Calu3 (cell line): ENCODE measurements at regions not wholly inside any gene's neighbourhood (a gene's known extent, or its start where the extent isn't known, plus 50 kb on each side); places are given as distances from the start of the nearest gene placed in this dataset.

Source experiments
- BruUV-seq: library from RNA; stranded (reverse); fragments of 400-500 nt; replicated peaks from 2 replicates; lab custom pipeline; 2021; lab: Mats Ljungman, UMichigan
- CTCF ChIA-PET: fragments of 300-600 bp; sonication (Branson Sonifier 250); formaldehyde crosslinking; loops from one replicate; lab custom pipeline; 2022; ENCODE audit warnings: antibody characterized with exemption; lab: Charles Lee
- DNase-seq: peaks from one replicate; pipeline ENCODE4 v3.0.0; 2022
- H3K27ac Mint-ChIP-seq: one replicate; pipeline ENCODE4 v1.8.0; 2022; ENCODE audit warnings: mixed read lengths; ENCODE audit not compliant: unreplicated experiment
- H3K27me3 Mint-ChIP-seq: one replicate; pipeline ENCODE4 v1.8.0; 2022; ENCODE audit warnings: mixed read lengths; ENCODE audit not compliant: unreplicated experiment
- H3K36me3 Mint-ChIP-seq: one replicate; pipeline ENCODE4 v1.8.0; 2022; ENCODE audit warnings: mild to moderate bottlenecking, moderate library complexity, mixed read lengths; ENCODE audit not compliant: insufficient read depth, unreplicated experiment
- H3K4me1 Mint-ChIP-seq: one replicate; pipeline ENCODE4 v1.8.0; 2022; ENCODE audit warnings: mild to moderate bottlenecking, low read depth, mixed read lengths; ENCODE audit not compliant: unreplicated experiment
- H3K4me3 Mint-ChIP-seq: one replicate; pipeline ENCODE4 v1.8.0; 2022; ENCODE audit warnings: mild to moderate bottlenecking, low read depth, moderate library complexity, mixed read lengths; ENCODE audit not compliant: unreplicated experiment
- H3K9me3 Mint-ChIP-seq: one replicate; pipeline ENCODE4 v1.8.0; 2022; ENCODE audit warnings: low read depth, mixed read lengths; ENCODE audit not compliant: unreplicated experiment
- CTCF ChIP-seq: fragments of 200-600 bp; IDR thresholded peaks from one replicate; pipeline ENCODE4 v1.8.0; 2022; ENCODE audit warnings: antibody characterized with exemption; ENCODE audit not compliant: unreplicated experiment
- intact Hi-C: fragments of 100-400 bp; cut with micrococcal nuclease; formaldehyde crosslinking; loops from one replicate; pipeline ENCODE4 v1.10.0; 2022; ENCODE audit not compliant: unreplicated experiment

- BruUV-seq, result no TSS peak
- DNase-seq, result no peak
- Mint-ChIP-seq H3K27me3 (no peaks in the 10 kb centered on the region), H3K4me1 (peaks cover 31% of the 10 kb centered on the region), H3K36me3 (no peaks in the 10 kb centered on the region), H3K27ac (no peak overlapping the region), H3K4me3 (no peak overlapping the region), H3K9me3 (no peaks in the 10 kb centered on the region)
- no peak for TF ChIP-seq CTCF
- CTCF ChIA-PET, result no interaction called here
- intact Hi-C loops, result no loop called here
Observed at GRCh38 chr12:91883811-91884210, 261.8 kb downstream of the BTG1 start.

GRCh38 chr12:91882910-91883309, 262.7 kb downstream of the BTG1 start:
- no peaks in the 10 kb centered on the region for H3K27me3 Mint-ChIP-seq
- CTCF ChIA-PET, result no interaction called here
- no peak overlapping the region for H3K27ac Mint-ChIP-seq
- TF ChIP-seq CTCF, result no peak
- peaks cover 29% of the 10 kb centered on the region for H3K4me1 Mint-ChIP-seq
- no peak overlapping the region for H3K4me3 Mint-ChIP-seq
- H3K36me3 Mint-ChIP-seq, result no peaks in the 10 kb centered on the region
- DNase-seq, result no peak
- BruUV-seq, result no TSS peak
- intact Hi-C loops, result no loop called here
- H3K9me3 Mint-ChIP-seq, result no peaks in the 10 kb centered on the region

- no TSS peak for BruUV-seq
- no peak for DNase-seq
- no peak for TF ChIP-seq CTCF
- Mint-ChIP-seq H3K36me3 (no peaks in the 10 kb centered on the region), H3K4me3 (no peak overlapping the region), H3K9me3 (no peaks in the 10 kb centered on the region), H3K4me1 (peaks cover 22% of the 10 kb centered on the region), H3K27me3 (no peaks in the 10 kb centered on the region), H3K27ac (no peak overlapping the region)
- CTCF ChIA-PET, result no interaction called here
- intact Hi-C loops, result no loop called here
Observed at GRCh38 chr12:91880528-91880927, 265.1 kb downstream of the BTG1 start.

- Mint-ChIP-seq H3K4me3 (no peak overlapping the region), H3K9me3 (peaks cover 2% of the 10 kb centered on the region), H3K27ac (peak overlapping the region; percentile 31), H3K36me3 (no peaks in the 10 kb centered on the region), H3K4me1 (peaks cover 15% of the 10 kb centered on the region), H3K27me3 (no peaks in the 10 kb centered on the region)
- no TSS peak for BruUV-seq
- TF ChIP-seq CTCF, result no peak
- no peak for DNase-seq
- intact Hi-C loops, result no loop called here
- CTCF ChIA-PET, result no interaction called here
Observed at GRCh38 chr12:91877456-91878235, 268.0 kb downstream of the BTG1 start.
